Liver (tissue), 3 donors: ENCODE measurements at regions not wholly inside any gene's neighbourhood (a gene's known extent, or its start where the extent isn't known, plus 50 kb on each side); places are given as distances from the start of the nearest gene placed in this dataset.

Experiments used
- CTCF ChIP-seq: fragments of 150-350 bp; IDR thresholded peaks from 2 replicates; pipeline ENCODE4 v1.5.1; 2017; ENCODE audit warnings: improper control_type of control experiment, low read depth, low read length; ENCODE audit not compliant: missing input control
- EGR1 ChIP-seq, 2 donors: IDR thresholded peaks; 2 replicates each; pipeline ENCODE4 v1.6.1; 2016 to 2018; ENCODE audit warnings: antibody characterized with exemption in 2 of 2, low read depth in 2 of 2
- RXRA ChIP-seq, 2 donors: IDR thresholded peaks; 2 replicates each; pipeline ENCODE4 v1.6.1; 2017 to 2018; ENCODE audit warnings: antibody characterized with exemption in 2 of 2, mild to moderate bottlenecking in 1 of 2
- TAF1 ChIP-seq: conservative IDR thresholded peaks from 2 replicates; pipeline ENCODE4 v1.6.1; 2016; ENCODE audit warnings: antibody characterized with exemption, mild to moderate bottlenecking
- donor health status: healthy.
- donor health status: healthy.

DNA sequence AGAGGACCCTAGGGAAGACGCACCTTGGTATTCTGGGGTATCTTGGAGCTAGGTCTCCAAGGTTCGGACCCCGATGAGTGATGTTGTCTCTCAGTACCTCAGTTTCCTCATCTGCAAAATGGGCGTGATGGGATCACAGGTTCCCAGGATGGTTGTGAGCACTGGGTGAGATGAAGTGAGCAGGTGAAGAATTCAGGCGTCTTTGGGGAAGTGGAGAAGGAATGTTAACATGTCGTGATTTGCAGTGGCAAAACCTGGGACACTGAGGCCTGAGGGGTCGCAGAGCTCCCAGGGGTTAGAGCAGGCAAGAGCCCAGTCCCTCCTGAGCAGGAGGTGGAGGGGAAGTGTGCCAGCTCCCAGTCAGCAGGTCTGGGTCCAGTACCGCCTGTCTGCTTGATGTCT, 215.1 kb upstream of the GSE1 start:
- TF ChIP-seq CTCF (no peak), TAF1 (no peak), EGR1 (IDR thresholded peaks at IDR 0.05; ENCODE audit: low read depth in 2 of 2) (no peak), RXRA (IDR thresholded peaks at IDR 0.05) (no peak)
